Prostate gland (tissue), 2 donors: ENCODE measurements at regions not wholly inside any gene's neighbourhood (a gene's known extent, or its start where the extent isn't known, plus 50 kb on each side); places are given as distances from the start of the nearest gene placed in this dataset.

Source experiments
- POLR2A ChIP-seq: fragments of 450-650 bp; IDR thresholded peaks from one replicate; pipeline ENCODE4 v1.6.1; 2016; ENCODE audit warnings: antibody characterized with exemption, mild to moderate bottlenecking
- TF ChIP-seq, protein P1 (sequence below), 4 experiments: fragments of 200-600 bp in 2 of 4; fragments of 450-650 bp in 2 of 4; sonication (generic) in 2 of 4; IDR thresholded peaks; 1 replicate in 3 of 4; 2 replicates in 1 of 4; pipeline ENCODE4 v1.5.1; 2016 to 2019; ENCODE audit warnings: antibody characterized with exemption in 4 of 4, mild to moderate bottlenecking in 2 of 4, moderate library complexity in 2 of 4

DNA sequence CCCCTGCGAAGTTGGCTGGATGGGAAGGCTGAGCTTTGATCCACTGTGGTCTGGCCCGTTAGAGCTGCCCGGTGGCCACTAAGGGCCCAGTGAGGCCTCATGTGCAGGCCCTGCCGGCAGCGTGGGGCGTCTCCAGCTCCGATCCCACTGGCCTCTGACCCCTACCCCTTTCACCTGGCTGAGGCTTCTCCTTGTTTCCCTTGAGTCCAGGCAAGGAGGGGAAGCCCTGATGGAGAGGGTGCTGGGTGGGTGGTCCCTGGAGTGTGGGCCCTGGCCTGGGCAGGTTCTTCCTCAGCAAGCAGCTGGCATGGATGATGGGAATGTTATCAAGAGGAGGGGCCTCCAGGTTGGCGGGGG, 356.8 kb downstream of the SEC14L1 start:
- TF ChIP-seq, protein P1, sequence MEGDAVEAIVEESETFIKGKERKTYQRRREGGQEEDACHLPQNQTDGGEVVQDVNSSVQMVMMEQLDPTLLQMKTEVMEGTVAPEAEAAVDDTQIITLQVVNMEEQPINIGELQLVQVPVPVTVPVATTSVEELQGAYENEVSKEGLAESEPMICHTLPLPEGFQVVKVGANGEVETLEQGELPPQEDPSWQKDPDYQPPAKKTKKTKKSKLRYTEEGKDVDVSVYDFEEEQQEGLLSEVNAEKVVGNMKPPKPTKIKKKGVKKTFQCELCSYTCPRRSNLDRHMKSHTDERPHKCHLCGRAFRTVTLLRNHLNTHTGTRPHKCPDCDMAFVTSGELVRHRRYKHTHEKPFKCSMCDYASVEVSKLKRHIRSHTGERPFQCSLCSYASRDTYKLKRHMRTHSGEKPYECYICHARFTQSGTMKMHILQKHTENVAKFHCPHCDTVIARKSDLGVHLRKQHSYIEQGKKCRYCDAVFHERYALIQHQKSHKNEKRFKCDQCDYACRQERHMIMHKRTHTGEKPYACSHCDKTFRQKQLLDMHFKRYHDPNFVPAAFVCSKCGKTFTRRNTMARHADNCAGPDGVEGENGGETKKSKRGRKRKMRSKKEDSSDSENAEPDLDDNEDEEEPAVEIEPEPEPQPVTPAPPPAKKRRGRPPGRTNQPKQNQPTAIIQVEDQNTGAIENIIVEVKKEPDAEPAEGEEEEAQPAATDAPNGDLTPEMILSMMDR (IDR thresholded peaks at IDR 0.05) = no peak
- no peak for TF ChIP-seq POLR2A
